ENCODE measurements at regions not wholly inside any gene's neighbourhood (a gene's known extent, or its start where the extent isn't known, plus 50 kb on each side); places are given as distances from the start of the nearest gene placed in this dataset.
"Not testable (repeated sequence)": the region's sequence is repeated elsewhere in the genome, so short reads cannot be mapped to it uniquely, and the experiment has no call there.

DNA sequence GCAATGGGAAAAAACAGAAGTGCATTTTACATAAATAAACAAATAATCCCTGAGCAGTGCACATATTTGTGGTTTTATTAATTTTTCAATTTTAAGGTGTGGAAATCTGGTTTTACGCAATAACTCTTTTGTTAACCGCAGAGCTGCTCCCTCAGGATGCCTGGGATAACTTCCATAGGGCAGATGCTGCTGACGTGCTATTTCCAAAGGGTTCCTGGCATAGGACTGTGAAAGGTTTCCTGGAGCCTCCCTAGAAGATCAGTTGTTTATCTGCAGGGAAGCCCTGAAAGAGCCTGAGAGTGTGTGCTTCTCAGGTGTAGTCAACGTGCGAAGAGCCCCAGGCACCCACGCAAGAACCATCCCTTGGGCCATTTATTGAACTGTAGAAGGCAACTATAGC is 443.5 kb downstream of the PLK2 start:
- peak; percentile 97 for DNase-seq (ENCODE audit: low read depth)

- no peak for DNase-seq (ENCODE audit: low read depth)
Observed at GRCh38 chr5:58015175-58015574, 444.7 kb downstream of the PLK2 start.

GRCh38 chr5:58013542-58014258 is 446.2 kb downstream of the PLK2 start:
- no peak for DNase-seq (ENCODE audit: low read depth)

- no peak for DNase-seq (ENCODE audit: low read depth)
Observed at GRCh38 chr5:58012801-58013315, 447.0 kb downstream of the PLK2 start.

DNA sequence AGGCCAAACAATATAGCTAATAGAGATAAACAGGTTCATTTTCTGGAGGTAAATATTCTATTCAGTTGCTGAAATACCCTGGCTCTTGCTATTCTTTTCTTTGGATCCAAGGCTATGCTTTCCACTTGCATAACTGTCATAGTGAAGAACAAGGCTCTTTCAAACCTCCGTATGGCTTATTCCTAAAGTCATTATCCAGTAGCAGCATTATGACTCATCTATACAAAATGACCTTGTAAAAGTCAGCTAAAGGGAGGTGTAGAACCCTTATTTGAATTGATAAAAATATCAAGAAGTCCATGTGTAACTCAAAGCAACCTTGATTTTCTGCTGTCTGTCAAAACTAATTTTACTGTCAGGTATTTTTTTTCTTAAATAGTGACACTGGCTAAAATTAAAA is 447.8 kb downstream of the PLK2 start:
- peak; percentile 17 for DNase-seq (ENCODE audit: low read depth)

GRCh38 chr5:58011301-58011700 is 448.6 kb downstream of the PLK2 start:
- DNase-seq (ENCODE audit: low read depth), result no peak

GRCh38 chr5:58009754-58010153 is 450.1 kb downstream of the PLK2 start:
- no peak for DNase-seq (ENCODE audit: low read depth)

- peak; percentile 50 for DNase-seq (ENCODE audit: low read depth)
Observed at GRCh38 chr5:58002323-58002722, 457.6 kb downstream of the PLK2 start.

DNA sequence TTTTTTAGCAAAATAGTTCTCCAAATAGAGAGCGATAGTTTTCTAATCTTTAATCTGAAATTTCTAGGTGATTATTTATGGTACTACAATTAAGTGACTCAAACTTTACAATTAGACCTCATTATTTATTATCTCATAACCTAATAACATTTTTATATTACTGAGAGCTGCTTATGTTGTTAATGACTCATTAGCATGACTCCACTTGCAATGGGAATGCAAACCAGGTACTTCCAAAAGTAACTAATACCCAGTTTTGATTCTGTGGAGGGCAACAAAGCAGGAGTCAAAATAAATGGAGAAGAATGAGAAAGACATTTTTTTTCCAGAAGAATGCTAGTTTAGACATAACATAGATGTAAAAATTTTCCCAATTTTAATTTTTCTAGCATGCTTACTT is 466.0 kb downstream of the PLK2 start:
- DNase-seq (ENCODE audit: low read depth), result no peak

DNA sequence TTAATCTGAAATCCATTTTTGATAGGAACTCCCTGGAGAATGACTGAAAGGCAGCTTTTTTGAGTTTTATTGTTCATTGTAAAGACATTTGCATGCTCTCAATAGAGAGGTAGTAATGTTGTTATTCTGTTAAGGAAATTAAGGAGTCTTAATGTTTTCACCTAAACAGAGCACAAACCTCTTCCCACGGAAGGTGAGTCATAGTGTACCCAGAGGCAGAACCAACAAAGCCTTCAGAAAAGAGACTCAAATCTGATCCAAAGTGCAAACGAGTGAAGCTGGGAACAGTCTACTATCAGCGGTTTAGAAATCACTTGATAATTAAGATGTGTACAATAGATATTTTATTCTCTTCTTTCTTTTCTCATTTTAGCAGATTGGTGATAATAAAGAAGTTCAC is 470.5 kb downstream of the PLK2 start:
- DNase-seq (ENCODE audit: low read depth), result peak; percentile 14

- no peak for DNase-seq (ENCODE audit: low read depth)
Observed at GRCh38 chr5:57988813-57989212, 471.1 kb downstream of the PLK2 start.

DNA sequence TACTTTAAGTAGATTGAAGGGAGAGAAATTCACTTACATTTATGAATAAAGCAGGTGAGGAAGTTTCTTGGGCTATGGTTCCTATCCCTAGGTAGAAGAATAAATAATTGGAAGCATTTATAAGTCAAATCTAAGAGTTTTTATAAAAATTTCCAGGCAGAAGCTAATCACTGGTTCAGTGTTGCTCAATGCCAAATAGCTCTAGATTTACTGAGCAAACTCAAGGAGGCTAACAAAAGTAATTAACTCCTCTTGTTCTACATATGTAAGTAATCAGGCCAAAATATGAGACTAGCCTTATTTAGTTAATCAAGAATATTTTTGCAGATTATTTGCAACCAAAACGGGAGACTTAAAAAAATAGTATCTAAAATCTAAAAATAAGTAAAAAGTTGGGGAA is 472.3 kb downstream of the PLK2 start:
- peak; percentile 6 for DNase-seq (ENCODE audit: low read depth)

DNA sequence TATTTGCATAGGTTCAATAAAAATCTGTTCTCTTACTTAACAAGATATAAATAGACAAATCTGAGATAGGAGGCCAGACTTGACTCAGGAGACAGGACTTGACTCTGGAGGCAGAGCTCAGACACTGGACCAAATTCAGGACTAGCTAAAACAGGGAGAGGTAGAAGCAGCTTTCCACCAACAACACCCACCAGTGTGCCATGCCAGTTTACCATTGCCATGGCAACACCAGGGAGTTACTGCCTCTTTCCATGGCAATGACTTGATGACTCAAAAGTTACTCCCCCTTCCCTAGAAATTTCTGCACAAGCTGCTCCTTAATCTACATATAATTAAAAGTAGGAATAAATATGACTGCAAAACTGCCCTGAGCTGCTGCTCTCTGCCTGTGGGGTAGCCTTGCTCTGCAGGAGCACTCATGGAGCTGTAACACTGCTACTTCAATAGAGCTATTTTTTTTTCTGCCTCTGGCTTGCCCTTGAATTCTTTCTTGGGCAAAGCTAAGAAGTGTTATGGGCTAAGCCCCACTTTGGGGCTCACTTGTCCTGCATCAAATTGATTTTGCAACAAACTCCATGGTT is 473.0 kb downstream of the PLK2 start:
- peak; percentile 56 for DNase-seq (ENCODE audit: low read depth)

- DNase-seq (ENCODE audit: low read depth), result no peak
Observed at GRCh38 chr5:57983426-57983825, 476.5 kb downstream of the PLK2 start.

DNA sequence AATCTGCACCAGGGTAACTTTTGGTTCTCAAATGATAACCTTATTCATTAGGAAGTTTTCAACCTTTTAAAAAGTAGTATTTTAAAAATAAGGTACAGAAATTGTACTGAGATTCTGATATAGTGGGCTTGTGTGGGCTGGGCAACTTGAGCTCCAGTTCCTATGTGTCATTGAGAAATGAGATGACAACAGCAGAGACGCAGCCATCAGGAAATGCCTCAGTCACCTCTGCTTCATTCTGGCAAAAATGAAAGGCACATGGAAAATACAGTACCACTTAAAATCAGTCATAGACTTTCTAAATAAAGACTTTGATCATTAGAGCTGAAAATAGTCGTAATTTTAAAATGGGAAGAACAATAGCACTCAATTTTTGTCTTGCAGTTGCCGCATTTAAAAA is 480.2 kb downstream of the PLK2 start:
- no peak for DNase-seq (ENCODE audit: low read depth)

GRCh38 chr5:57976506-57976905 is 483.4 kb downstream of the PLK2 start:
- no peak for DNase-seq (ENCODE audit: low read depth)

GRCh38 chr5:57972099-57972498 is 487.8 kb downstream of the PLK2 start:
- DNase-seq (ENCODE audit: low read depth), result not testable (repeated sequence)

GRCh38 chr5:57960569-57960968 is 478.0 kb upstream of the ACTBL2 start:
- no peak for DNase-seq (ENCODE audit: low read depth)

GRCh38 chr5:57956636-57957035 is 474.0 kb upstream of the ACTBL2 start:
- no peak for DNase-seq (ENCODE audit: low read depth)

DNA sequence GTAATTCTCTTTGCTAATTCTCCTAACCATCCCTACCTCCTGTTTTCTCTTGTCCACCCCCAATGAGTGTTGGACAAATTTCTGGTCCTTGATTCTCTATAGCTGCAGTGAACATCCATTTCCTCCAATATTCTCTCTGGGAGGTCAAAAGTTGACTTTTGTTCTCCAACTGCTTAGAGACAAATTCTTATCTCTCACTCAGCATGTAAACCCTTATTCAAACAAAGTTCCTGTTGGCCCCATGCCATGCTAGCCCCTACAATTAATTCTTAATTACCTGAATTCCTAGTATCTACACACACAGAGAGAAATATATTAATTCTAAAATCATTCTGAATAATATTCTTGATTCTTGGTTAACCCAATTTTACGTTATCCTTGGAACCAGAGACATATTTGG is 472.9 kb upstream of the ACTBL2 start:
- no peak for DNase-seq (ENCODE audit: low read depth)

DNA sequence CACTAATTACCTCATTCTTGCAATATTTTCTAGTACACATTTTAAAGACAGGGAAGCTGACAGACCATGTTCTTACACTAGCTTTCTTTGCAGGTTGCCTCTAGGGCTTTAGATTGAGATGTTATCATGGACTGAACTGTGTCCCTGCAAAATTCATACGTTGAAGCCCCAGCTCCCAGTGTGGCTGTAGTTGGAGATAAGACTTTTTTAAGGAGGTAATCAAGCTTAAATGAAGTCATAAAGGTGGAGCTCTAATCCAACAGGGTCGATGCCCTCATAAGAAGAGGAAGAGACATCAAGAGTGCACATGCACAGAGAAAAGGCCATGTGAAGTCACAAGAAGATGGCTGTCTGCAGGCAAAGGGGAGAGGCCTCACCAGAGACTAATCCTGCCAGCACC is 471.2 kb upstream of the ACTBL2 start:
- DNase-seq (ENCODE audit: low read depth), result no peak

- DNase-seq (ENCODE audit: low read depth), result no peak
Observed at GRCh38 chr5:57950616-57951228, 468.1 kb upstream of the ACTBL2 start.

DNA sequence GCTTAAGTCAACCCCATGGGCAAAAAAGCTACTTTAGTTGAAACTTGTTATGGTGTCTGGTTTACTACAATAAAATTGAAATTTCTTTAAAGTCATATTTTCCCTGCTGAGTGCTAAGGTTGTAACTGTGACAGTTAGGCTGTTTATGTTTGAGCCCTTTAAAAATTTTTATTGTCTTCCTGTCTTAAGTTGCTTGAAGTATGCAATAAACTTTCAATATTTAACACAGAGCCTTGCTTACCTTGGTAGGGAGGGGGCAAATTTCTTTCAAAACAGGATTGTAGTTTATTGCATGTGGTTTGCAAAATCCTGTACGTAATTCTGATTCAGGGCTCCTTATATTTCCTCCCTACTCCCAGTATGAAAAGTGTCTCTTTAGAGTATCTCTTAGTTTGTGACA is 465.5 kb upstream of the ACTBL2 start:
- DNase-seq (ENCODE audit: low read depth), result no peak
